Activated naive CD4-positive, alpha-beta T cell treated with Interleukin-2 at 50 U/mL for 16 hours (primary cell): ENCODE measurements at regions not wholly inside any gene's neighbourhood (a gene's known extent, or its start where the extent isn't known, plus 50 kb on each side); places are given as distances from the start of the nearest gene placed in this dataset.
"Not testable (repeated sequence)": the region's sequence is repeated elsewhere in the genome, so short reads cannot be mapped to it uniquely, and the experiment has no call there.

Experiments used
- DNase-seq: peaks from one replicate; pipeline ENCODE4 v3.0.0-alpha.2; 2020

DNA sequence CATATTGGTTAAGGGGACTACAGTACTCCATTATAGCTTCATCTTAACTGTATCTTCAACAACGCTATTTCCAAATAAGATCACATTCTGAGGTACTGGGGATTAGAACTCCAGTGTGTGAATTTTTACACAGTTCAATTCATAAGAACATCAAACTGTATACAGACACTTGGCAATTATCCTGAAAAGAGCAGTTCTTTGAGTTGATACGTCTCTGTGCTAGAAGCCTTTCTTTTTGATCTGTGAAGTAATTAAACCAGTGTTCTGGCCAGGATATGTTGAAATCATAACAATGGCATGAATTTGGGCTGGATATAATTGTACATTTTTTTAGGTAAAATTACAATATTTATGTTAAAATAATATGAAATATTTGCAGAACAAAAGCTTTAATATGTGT lies 93.5 kb upstream of the ITPRID2 start:
- DNase-seq: no peak

DNA sequence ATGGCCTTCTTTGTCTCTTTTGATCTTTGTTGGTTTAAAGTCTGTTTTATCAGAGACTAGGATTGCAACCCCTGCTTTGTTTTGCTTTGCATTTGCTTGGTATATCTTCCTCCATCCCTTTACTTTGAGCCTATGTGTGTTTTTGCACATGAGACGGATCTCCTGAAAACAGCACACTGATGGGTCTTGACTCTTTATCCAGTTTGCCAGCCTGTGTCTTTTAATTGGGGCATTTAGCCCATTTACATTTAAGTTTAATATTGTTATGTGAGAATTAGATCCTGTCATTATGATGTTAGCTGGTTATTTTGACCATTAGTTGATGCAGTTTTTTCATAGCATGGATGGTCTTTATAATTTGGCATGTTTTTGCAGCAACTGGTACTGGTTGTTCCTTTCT lies 89.2 kb upstream of the ITPRID2 start:
- not testable (repeated sequence) for DNase-seq

DNA sequence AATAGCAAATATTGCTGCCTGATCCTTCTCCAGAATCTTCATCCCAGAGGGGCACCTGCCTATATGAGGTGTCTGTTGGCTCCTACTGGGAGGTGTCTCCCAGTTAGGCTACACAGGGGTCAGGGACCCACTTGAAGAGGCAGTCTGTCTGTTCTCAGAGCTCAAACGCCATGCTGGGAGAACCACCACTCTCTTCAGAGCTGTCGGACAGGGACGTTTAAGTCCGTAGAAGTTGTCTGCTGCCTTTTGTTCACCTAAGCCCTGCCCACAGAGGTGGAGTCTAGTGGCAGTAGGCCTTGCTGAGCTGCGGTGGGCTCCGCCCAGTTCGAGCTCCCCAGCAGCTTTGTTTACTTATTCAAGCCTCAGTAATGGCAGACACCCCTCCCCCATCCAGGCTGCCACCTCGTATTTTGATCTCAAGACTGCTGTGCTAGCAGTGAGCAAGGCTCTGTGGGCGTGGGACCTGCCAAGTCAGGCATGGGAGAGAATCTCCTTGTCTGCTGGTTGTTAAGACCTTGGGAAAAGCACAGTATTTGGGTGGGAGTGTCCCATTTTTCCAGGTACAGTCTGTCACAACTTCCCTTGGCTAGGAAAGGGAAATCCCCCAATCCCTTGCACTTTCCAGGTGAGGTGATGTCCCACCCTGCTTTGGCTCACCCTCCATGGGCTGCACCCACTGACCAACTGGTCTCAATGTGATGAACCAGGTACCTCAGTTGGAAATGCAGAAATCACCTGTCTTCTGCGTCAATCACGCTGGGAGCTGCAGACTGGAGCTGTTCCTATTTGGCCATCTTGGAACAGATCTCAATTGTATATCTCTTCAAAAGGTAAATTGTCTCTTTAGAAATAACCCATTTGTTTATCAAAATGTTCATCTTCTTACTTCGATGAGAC lies 87.4 kb upstream of the ITPRID2 start:
- DNase-seq: not testable (repeated sequence)

DNA sequence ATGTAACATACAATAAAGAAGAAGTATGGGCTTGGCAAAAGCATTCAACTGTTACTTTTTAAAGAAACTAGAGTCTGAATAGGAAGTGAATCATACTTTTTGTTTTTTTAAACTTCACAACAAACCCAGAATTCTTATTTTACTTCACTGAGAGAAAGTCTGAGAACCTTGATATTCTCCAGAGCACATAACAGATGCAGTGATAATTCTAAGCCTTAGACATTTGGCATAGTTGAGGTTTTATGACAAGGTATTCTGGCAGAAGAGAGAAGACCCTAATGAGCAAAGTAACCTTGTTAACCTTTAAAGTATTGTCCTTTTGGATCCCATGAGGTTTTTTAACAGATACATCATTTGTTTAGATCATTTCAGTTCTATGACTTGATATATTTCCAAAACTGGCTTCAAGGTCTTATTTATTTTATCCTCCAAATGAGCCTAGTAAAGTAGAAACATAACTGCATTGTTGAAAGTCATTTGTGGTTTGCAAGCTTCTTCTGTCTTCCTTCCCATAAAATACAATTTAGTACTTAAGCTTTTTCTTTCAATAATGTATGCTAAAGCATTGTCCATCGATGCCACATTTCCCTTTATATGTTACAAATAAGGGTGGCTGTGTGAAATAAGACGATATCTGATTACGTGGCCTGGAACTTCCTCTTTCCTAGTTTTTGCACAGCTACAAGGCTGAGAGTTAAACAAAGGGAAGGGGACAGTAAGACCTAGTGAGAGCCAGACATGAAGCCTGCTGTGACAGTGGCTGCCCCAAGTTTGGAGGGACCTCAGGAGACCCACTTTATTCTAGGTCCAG lies 86.1 kb upstream of the ITPRID2 start:
- no peak for DNase-seq

DNA sequence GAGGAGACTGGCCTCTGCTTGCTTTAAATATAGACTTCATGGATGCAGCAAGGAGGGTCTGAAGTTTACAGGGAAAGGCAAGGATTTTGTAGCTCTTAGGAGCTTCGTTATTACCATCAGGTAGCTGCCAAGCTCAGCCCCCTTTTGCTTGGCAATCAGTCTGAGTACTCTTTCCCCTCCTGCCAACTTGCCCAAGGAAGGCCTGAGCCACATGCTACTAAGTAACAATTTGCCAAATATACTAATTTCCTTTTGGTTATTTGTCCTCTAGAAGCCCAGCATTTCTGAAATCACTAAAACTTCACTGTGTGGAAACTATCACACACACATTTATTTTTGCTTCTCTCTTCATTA lies 85.5 kb upstream of the ITPRID2 start:
- no peak for DNase-seq

DNA sequence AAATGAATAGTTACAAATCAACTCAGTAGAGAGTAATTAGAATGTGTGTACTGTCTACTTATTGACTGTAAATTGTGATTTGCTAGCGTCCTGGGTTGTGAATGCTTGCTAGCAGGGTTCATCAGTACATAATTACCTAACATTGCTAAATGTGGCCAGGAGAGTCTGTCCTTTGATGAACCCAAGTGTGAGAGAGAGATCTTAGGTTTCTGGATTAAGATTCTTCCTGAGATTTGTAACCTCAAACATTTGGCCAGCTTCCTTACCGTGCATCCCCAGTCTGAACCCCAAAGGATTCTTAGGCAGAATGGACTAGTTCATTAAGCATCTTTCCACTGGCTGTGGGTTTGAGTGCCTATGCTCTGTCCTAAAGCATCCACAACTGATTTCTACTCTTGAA lies 84.0 kb upstream of the ITPRID2 start:
- DNase-seq: no peak

DNA sequence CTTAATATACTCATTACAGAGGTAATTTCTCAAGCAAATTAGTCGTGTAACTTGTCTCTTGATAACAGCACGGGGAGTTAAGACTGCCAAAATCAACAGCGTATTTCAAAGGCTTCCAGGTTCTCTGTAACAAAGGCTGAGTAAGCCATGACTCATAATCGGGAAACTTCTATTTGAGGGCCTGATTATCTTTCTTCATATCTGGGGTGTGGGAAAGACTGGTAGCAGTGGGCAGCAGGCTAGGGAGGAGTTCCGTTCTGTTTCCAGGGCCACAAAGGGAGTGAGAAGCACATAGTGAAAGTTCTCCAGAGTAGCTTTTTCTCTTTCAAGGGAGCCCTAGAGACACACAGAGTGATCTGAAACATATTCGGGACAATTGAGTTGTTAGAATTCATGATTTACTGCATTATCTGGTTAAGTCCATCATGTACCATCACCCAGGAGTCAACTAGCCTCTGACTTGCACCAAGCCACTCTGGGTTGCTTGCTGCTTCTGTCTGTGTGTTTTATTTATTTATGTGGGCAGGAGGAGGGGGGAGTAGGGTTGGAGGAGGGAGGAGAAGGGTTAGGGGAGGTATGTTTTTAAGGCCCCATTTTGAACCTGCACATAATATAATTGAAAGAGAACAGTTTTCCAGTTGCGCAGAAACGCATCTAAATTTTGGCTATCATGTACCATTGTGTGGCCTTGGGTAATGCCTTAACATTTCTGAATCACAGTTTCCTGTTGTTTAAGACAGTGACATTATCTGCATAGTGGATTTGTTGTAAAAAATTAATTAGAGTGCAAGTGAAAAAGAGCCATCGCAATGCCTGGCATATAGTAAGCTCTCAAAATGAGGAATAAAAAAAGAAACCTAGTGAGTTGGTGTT lies 80.5 kb upstream of the ITPRID2 start:
- no peak for DNase-seq

DNA sequence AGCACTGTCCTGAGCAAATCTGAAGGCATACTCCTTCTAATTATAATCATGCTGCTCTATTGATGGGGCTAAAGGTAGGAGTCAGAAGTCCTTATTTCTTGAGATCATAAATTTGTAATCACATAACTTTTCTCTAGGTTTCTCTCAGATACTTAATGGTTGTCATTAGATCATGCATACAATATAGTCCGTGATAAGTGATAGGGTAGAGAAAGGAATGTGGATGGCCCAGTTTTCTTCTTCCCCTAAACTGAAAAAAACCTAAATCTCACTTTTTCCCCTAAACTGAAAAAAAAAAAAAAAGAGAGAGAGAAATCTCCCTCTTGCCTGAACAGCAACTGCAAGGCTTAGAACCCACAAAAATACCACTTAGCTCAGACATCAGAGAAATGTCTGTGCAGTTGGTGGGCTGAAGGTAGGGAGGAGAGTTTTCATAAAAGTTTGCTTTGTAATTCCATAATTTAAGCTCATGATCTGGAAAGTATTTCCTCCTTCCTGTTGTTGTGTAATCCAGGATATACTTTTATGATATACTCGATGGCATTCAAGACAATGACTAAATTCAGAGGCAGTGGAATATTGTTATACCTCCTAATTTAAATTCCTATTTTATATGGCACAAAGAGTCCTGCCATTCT lies 79.3 kb upstream of the ITPRID2 start:
- DNase-seq: no peak

DNA sequence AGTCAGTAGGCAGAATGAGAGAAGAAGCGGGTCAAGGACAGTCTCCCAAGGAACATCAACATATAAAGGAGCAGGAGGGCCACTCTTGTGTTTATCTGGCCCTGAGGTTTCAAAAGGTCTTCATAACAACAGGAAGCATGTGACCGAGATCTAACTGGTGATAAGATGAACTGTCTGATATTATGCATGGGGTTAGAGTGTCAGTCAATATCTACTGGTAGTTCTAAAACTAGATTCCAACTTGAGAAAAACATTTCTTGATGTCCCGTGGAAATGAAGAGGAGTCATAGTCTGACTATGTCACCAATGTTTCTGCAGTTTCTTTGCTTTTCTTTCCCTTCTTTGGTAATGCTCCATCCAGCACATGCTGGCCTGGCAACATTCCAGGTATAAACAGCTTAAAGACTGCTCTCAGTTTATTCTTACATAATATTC lies 77.5 kb upstream of the ITPRID2 start:
- DNase-seq: no peak

DNA sequence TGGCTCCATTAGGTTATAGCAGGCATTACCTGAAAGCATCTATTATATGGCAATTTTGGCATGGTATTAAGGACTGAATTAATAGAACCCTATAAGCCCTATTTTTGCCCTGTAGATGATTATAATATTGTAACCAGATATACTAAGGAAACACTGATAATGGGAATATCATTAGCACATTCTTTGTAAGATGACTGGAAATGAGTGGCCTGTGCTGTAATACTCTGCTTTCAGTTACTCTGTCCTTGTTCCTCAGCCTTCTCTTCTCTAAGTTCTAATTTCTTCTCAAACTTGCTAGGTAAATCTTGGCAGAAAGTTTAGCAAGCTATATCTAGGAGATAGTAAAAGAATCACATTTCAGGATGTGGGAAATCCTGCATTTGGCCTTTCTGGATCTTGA lies 74.0 kb upstream of the ITPRID2 start:
- no peak for DNase-seq

DNA sequence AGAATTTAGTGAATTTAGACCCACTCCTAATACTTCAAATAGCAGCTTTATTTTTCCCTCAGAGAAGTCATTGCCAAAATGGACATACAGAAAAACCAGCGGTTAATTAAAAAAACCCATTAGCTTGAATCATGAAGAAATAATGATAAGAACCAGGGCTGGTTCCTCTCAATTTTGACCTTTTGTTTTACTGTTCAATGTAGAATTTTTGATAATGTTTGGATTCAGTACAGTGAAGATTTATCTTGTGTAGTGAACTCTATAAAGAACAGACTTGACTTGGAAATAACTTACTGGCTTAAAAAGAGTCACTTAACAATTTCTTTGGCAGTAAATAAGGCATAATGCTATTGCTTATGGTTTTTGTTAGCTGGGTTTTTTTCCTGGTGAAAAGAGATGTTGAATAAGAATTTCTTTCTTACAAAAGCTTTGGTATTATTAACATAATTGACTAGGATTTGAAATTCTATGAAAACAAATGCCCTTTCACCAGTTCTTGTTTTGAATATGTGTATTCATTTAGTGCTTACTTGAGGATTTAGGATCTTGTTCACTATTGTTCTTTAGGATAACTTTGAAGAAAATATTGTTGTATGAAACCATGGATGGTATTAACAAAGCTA lies 73.4 kb upstream of the ITPRID2 start:
- DNase-seq: no peak

DNA sequence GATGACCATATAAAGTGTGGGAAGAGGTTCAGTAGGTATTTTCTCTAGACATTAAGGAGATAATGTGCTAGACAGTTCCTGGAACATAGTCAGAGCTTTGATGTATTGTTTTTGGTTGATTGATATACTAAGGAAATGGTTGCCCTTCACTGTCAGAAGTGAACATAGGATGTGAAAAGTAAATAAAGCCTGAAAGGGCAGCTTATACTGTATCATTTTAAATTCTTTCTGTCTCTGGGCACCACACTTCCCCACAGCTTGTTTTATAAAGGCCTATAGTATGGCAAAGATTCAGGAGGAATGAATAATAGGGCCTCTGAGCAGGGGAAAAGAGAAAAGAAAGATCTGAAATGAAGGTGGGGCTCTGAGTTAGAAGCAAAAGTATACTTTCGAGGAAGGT lies 72.7 kb upstream of the ITPRID2 start:
- no peak for DNase-seq

DNA sequence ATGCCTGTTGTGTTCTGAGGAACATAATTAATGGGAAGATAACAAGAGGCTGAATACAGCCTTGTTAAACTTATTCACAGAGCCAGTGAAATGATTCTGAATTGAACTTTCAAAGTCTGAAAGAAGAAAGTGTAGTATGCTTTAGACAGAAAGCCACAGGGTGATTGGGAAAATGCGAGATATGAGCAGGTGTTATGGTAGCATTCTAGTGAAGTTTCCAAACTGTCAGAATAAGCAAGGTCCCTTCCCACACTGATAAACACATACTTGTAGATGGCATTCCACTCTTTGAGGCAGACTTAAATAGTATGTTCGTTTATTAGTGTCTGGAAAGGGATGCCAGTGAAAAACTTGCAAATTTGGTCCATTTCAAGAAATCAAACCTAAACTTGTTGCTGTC lies 70.5 kb upstream of the ITPRID2 start:
- DNase-seq: no peak

DNA sequence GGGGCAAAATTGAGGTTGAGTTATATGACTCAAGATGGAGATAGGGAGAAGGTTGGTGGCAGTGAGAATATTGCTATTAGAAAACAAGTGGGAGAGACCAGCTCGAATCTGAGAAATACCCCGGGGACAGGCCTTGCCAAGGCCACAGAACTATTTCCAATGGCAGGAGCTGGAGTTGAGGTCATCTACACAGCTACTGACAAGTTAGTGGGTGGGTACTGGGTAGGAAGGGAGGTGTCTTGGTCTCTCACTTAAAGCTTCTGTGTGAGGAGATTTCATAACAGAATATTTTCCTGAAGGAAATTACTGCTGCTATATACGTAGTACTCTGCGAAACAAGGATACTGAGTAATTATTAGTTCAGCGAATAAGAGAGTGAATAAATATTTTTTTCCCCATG lies 69.4 kb upstream of the ITPRID2 start:
- no peak for DNase-seq

DNA sequence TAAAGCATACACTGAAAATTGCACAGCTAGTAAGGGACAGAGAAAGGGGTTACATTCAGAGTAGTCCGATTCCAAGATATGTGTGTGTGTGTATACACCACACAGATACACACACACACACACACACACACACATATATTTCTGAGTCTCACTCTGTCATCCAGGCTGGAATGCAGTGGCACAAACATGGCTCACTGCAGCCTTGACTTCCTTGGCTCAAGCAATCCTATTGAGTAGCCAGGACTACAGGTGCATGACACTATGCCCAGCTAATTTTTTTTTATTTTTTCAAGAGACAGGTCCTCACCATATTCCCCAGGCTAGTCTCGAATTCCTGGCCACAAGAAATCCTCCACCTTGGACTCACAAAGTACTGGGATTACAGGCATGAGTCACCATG lies 68.1 kb upstream of the ITPRID2 start:
- no peak for DNase-seq

DNA sequence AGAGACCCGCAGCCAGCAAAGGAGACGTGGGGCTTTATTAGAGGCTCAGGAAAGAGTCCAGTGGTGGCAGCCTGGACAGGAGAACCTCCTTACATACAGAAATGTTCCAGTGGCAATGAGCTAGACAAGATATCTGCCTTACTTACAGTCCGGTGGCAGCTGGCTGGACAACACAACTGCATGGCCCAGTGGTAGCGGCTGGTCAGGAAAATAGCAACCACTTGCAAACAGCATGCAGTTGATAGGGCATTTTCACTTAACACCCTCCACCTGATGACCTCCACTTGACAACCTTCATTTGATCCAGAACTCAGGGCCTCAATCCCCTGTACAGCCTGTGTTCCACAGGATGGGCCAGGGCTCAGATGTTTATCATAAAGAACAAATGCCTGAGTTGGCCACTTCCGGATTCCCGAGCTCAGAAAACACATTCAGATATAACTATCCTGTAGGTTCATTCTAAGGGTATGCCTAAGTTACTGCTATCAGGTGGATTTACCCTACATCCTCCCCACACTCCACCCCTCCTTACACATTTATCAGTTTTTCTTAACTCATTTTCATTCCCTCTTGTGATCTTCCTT lies 63.3 kb upstream of the ITPRID2 start:
- no peak for DNase-seq

DNA sequence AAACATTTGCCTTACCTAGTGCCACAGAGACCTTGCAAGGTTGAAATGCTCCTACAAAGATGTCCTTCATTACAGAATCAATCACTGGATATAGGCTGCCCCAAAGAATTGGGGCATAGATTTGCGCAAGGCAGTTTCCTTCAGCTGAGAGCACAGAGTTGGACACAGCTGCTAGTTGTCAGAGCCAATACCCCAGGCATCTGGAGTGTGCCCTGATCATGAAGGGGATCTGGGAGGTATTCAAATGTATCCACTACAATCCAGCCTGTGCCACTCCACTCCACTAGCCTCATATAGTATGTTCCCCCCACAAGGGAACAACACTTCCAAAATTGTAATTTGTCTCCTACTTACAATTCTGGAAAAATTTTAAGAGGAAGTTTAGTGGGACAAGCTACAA lies 62.3 kb upstream of the ITPRID2 start:
- no peak for DNase-seq

DNA sequence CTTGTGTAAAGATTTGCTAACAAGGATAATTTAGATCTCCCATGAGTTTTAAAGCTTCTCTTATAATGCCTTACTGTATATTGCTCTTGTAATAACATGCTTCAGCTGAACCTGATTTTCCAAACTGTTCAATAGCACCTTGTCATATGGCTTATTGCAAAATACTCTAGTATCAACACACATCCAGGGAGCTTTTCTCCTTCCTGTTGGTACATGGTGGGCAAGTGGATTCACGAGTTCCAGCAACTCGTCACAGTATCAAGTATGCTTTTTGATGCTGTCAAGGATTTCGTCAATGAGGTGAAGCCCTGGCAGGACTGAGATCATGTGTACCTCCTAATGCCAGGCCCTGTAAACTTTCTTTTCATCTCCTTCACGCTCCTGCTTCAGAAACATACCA lies 59.5 kb upstream of the ITPRID2 start:
- no peak for DNase-seq

DNA sequence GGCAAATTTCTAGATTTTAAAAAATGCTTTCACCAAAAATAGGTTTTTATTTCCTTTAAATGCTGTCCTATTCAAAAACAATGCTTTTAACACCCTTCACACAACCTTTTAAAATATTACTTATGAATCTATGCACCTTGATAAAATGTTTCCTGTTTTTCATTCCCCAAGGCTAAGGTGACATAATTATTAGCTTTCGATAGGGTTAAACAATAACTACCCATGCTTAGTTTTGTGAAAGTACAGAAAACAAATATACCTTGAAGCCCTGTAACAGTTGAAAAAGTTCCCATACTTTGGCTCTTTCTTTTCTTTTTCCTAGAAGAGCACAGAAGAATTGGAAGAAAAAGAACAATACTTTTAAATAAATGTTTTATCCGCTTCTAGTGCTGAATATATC lies 54.9 kb upstream of the ITPRID2 start:
- DNase-seq: no peak

DNA sequence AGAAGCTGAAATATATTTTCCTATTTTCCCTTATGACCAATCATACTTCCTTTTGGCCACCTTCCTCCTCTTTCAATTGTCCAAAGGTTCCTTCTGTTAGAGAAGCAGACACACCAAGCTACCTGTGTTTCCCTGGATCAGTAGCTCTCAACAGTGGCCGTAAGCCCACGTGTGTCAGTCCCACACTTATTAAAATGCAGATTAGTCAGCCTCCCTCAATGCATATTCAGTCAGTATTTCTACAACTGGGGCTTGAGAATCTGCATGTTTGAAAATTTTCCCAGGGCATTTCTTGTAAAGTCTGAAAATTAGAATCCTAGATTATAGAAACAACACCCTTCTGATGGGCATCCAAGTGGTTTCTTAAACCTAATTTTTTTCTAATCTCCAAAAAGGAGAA lies 54.0 kb upstream of the ITPRID2 start:
- no peak for DNase-seq

DNA sequence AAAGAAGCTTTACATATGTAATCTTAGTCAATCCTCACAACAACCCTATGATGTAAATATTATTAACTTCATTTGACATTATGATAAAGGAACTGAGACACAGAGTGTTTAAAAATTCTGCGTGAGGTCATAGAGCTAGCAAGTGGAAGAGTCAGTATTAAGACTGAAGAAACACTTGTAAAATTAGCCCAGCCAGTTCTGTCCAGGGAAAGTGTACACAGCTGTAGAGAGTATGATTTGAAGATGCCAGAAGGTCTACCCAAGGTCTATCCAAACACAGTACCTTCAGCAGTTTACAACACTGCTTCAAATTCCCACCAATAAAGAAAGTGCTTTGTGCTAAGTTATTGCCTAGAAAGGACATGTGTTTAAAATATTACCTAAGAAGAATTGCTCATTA lies 51.7 kb upstream of the ITPRID2 start:
- DNase-seq: no peak

DNA sequence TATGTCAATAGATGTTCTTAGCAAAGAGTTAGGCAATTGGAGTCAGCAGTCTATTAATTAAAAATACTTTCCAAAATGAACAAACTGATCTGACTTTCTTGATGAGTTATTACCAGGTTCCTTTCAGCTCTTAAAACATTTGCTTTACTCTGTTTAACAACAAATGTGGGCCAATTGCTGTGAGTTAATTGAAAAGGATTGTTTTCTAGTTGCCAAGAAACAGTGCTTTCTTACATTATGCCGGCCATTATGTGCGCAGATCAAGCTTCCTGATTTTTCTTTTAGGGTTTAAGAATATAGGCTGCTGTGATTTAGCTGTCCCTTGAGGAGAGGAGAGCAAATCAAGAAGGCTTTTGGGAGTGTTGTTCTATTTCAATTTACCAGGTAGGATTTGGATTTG lies 50.5 kb upstream of the ITPRID2 start:
- no peak for DNase-seq
